ENCODE measurements at regions not wholly inside any gene's neighbourhood (a gene's known extent, or its start where the extent isn't known, plus 50 kb on each side); places are given as distances from the start of the nearest gene placed in this dataset.

GRCh38 chr18:1253827-1254226 lies 349.2 kb downstream of the ADCYAP1 start:
- DNase-seq (ENCODE audit: low spot score): no peak
- CTCF ChIA-PET: no interaction called here
- TF ChIP-seq, protein P1, sequence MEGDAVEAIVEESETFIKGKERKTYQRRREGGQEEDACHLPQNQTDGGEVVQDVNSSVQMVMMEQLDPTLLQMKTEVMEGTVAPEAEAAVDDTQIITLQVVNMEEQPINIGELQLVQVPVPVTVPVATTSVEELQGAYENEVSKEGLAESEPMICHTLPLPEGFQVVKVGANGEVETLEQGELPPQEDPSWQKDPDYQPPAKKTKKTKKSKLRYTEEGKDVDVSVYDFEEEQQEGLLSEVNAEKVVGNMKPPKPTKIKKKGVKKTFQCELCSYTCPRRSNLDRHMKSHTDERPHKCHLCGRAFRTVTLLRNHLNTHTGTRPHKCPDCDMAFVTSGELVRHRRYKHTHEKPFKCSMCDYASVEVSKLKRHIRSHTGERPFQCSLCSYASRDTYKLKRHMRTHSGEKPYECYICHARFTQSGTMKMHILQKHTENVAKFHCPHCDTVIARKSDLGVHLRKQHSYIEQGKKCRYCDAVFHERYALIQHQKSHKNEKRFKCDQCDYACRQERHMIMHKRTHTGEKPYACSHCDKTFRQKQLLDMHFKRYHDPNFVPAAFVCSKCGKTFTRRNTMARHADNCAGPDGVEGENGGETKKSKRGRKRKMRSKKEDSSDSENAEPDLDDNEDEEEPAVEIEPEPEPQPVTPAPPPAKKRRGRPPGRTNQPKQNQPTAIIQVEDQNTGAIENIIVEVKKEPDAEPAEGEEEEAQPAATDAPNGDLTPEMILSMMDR (conservative IDR thresholded peaks at IDR 0.05; ENCODE audit: low read depth): no peak
- POLR2A ChIA-PET (ENCODE audit: low non-redundant PET): no interaction called here
- no peak overlapping the region for H3K27ac ChIP-seq

GRCh38 chr18:1261054-1261453 lies 356.4 kb downstream of the ADCYAP1 start:
- TF ChIP-seq, protein P1 (conservative IDR thresholded peaks at IDR 0.05; ENCODE audit: low read depth): no peak
- CTCF ChIA-PET: no interaction called here
- DNase-seq (ENCODE audit: low spot score): no peak
- POLR2A ChIA-PET (ENCODE audit: low non-redundant PET): no interaction called here
- H3K27ac ChIP-seq: no peak overlapping the region

DNA sequence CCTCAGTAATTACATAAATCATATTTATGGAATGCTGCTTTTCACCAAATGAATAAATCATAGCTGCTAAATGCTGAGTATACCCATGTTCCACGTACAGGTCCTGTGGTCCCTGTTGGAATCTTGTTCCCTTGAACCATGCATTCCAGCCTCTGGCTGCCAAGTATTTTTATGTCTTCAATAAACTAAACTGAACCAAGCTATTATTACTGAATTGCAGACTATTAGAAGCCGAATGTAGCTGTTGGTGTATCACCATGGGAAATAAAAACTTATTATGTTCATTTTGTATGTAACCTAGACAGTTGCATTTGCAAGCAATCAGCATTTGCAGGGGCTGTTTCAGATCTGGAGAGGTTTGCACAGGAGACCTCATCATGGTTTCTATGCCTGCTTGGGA lies 362.4 kb downstream of the ADCYAP1 start:
- no peak overlapping the region for H3K27ac ChIP-seq
- no peak for DNase-seq (ENCODE audit: low spot score)
- CTCF ChIA-PET: interaction anchor here (0.7 kb wide), 2 partner anchors 9 to 11 kb away, joined by 3 to 4 read pairs; no protein-coding TSS in a partner anchor
- TF ChIP-seq, protein P1 (conservative IDR thresholded peaks at IDR 0.05; ENCODE audit: low read depth): no peak
- POLR2A ChIA-PET (ENCODE audit: low non-redundant PET): no interaction called here

DNA sequence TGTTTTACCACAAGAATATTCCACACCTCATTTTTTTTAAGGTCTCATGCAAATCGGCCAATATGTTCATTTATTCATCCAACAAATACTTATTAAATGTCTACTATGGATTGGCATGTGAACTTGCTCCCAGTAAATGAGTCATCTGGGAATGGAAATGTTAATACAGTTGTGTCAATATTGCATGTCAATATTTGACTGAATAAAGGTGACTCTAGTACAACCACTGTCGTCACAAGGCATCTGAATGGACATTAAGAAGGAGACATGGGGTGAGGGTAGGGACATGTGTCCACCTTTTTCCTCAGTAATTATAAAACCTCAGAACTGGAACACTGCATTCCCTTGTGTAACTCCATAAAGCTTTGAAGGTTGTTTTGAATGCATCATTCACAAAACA lies 365.4 kb downstream of the ADCYAP1 start:
- POLR2A ChIA-PET (ENCODE audit: low non-redundant PET): no interaction called here
- TF ChIP-seq, protein P1 (conservative IDR thresholded peaks at IDR 0.05; ENCODE audit: low read depth): no peak
- no peak for DNase-seq (ENCODE audit: low spot score)
- CTCF ChIA-PET: no interaction called here
- H3K27ac ChIP-seq: no peak overlapping the region

DNA sequence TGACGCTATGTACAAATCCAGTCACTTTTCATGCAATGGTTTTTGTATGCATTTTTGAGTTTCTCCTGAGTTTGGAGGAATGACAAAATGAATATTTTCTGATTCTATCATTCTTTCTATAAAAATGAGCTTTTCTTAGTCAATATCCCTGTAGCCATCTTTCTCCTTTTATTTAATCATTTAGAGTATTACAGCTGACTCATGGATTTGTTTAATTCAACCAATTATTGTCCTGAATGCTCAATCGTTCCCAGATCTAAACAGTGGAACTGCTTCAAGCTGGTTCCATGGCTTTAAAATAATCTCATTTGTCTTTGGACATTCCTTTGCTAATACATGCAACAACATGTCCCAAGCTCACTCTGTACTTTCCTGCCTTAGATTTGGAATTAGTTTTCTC lies 368.8 kb downstream of the ADCYAP1 start:
- TF ChIP-seq, protein P1 (conservative IDR thresholded peaks at IDR 0.05; ENCODE audit: low read depth): no peak
- ChIA-PET CTCF (interaction anchor here (0.7 kb wide), 1 partner anchor 650 kb away, joined by 3 read pairs; no protein-coding TSS in a partner anchor), POLR2A (ENCODE audit: low non-redundant PET) (no interaction called here)

GRCh38 chr18:1292167-1292566 lies 387.5 kb downstream of the ADCYAP1 start:
- POLR2A ChIA-PET (ENCODE audit: low non-redundant PET): no interaction called here
- TF ChIP-seq, protein P1 (conservative IDR thresholded peaks at IDR 0.05; ENCODE audit: low read depth): no peak
- CTCF ChIA-PET: no interaction called here
- H3K27ac ChIP-seq: no peak overlapping the region
- no peak for DNase-seq (ENCODE audit: low spot score)

More for the DNA sequence above, 368.8 kb downstream of the ADCYAP1 start:
- H3K27ac ChIP-seq: no peak overlapping the region
- DNase-seq (ENCODE audit: low spot score): no peak
